ENCODE measurements at regions not wholly inside any gene's neighbourhood (a gene's known extent, or its start where the extent isn't known, plus 50 kb on each side); places are given as distances from the start of the nearest gene placed in this dataset.
"Not testable (repeated sequence)": the region's sequence is repeated elsewhere in the genome, so short reads cannot be mapped to it uniquely, and the experiment has no call there.

DNA sequence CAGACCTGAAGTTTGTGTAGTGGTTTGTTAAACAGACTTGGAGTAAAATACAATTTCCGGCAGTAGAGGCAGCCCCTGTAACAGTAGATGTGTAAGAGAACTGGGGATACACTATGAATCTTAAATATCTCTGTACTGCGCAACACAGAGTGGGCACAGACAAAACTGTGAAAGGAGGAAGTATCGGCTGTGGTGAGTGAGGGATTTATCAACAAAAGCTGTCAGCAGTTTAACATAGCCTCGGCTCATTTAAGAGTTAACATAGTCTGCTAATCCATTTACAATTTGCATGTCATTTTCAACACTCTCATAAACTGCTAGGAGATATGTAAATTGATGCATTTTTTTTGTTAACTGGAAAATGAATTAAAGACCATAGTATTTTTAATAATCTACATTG, 225.2 kb downstream of the ZWINT start:
- Histone ChIP-seq H3K36me3 (ENCODE audit: control insufficient read depth in 2 of 2, insufficient read depth in 2 of 2, low read length in 1 of 2) (no peaks in the 10 kb centered on the region), H3K27me3 (ENCODE audit: control insufficient read depth in 1 of 2, insufficient read depth in 2 of 2, low read length in 2 of 2) (no peaks in the 10 kb centered on the region), H3K4me3 (ENCODE audit: low read depth in 1 of 2, low read length in 2 of 2) (no peak overlapping the region), H3K27ac (ENCODE audit: low read depth in 2 of 2, low read length in 1 of 2) (no peak overlapping the region), H3K9me3 (ENCODE audit: control insufficient read depth in 2 of 2, insufficient read depth in 1 of 2, low read depth in 1 of 2, low read length in 1 of 2) (no peaks in the 10 kb centered on the region), H3K4me1 (ENCODE audit: control insufficient read depth in 2 of 2, insufficient read depth in 2 of 2, low read length in 1 of 2) (no peaks in the 10 kb centered on the region)
- WGBS, 2 donors, result 59 to 69% methylated on average over 4 of the region's 4 CpGs

- H3K27ac ChIP-seq (ENCODE audit: low read depth in 2 of 2, low read length in 1 of 2), result no peak overlapping the region
- no peaks in the 10 kb centered on the region for H3K36me3 ChIP-seq (ENCODE audit: control insufficient read depth in 2 of 2, insufficient read depth in 2 of 2, low read length in 1 of 2)
- no peak overlapping the region for H3K4me3 ChIP-seq (ENCODE audit: low read depth in 1 of 2, low read length in 2 of 2)
- H3K9me3 ChIP-seq (ENCODE audit: control insufficient read depth in 2 of 2, insufficient read depth in 1 of 2, low read depth in 1 of 2, low read length in 1 of 2), result no peaks in the 10 kb centered on the region
- no peaks in the 10 kb centered on the region for H3K27me3 ChIP-seq (ENCODE audit: control insufficient read depth in 1 of 2, insufficient read depth in 2 of 2, low read length in 2 of 2)
- 20 to 31% methylated on average over 1 of the region's 1 CpG for WGBS, 2 donors
- H3K4me1 ChIP-seq (ENCODE audit: control insufficient read depth in 2 of 2, insufficient read depth in 2 of 2, low read length in 1 of 2), result no peaks in the 10 kb centered on the region
Measured at GRCh38 chr10:56123247-56123646, 237.8 kb downstream of the ZWINT start.

GRCh38 chr10:56116684-56117083, 244.4 kb downstream of the ZWINT start:
- Histone ChIP-seq H3K4me1 (ENCODE audit: control insufficient read depth in 2 of 2, insufficient read depth in 2 of 2, low read length in 1 of 2) (no peaks in the 10 kb centered on the region), H3K36me3 (ENCODE audit: control insufficient read depth in 2 of 2, insufficient read depth in 2 of 2, low read length in 1 of 2) (no peaks in the 10 kb centered on the region), H3K27ac (ENCODE audit: low read depth in 2 of 2, low read length in 1 of 2) (no peak overlapping the region), H3K9me3 (ENCODE audit: control insufficient read depth in 2 of 2, insufficient read depth in 1 of 2, low read depth in 1 of 2, low read length in 1 of 2) (no peaks in the 10 kb centered on the region), H3K4me3 (ENCODE audit: low read depth in 1 of 2, low read length in 2 of 2) (no peak overlapping the region), H3K27me3 (ENCODE audit: control insufficient read depth in 1 of 2, insufficient read depth in 2 of 2, low read length in 2 of 2) (no peaks in the 10 kb centered on the region)
- WGBS, 2 donors, result 12 to 20% methylated on average over 1 of the region's 1 CpG

DNA sequence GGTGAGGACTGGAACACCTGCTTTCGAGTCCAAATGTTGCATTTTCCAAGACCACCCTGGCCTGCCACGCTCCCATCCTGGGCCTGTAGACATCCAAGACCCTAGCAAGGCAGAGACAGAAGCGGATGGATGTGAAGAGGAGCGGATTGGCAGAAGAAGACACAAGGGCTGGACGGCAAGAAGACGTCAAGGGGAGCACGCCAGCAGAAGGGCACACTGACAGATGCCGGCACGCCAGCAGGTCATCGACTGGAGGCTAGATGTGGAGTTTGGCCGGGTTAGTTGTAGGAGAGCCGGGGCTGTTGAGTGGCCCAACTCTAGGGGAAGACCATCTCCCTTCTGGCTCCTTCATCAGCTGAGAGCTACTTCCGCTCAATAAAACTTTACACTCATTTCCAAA, 251.6 kb downstream of the ZWINT start:
- no peak overlapping the region for H3K4me3 ChIP-seq (ENCODE audit: low read depth in 1 of 2, low read length in 2 of 2)
- H3K27ac ChIP-seq (ENCODE audit: low read depth in 2 of 2, low read length in 1 of 2), result no peak overlapping the region
- H3K36me3 ChIP-seq (ENCODE audit: control insufficient read depth in 2 of 2, insufficient read depth in 2 of 2, low read length in 1 of 2), result no peaks in the 10 kb centered on the region
- no peaks in the 10 kb centered on the region for H3K27me3 ChIP-seq (ENCODE audit: control insufficient read depth in 1 of 2, insufficient read depth in 2 of 2, low read length in 2 of 2)
- 87 to 91% methylated on average over 13 of the region's 13 CpGs for WGBS, 2 donors
- peaks cover 0 to 4% of the 10 kb centered on the region in 2 donors for H3K9me3 ChIP-seq (ENCODE audit: control insufficient read depth in 2 of 2, insufficient read depth in 1 of 2, low read depth in 1 of 2, low read length in 1 of 2)
- no peaks in the 10 kb centered on the region for H3K4me1 ChIP-seq (ENCODE audit: control insufficient read depth in 2 of 2, insufficient read depth in 2 of 2, low read length in 1 of 2)

GRCh38 chr10:56104923-56105322, 256.1 kb downstream of the ZWINT start:
- Histone ChIP-seq H3K27ac (ENCODE audit: low read depth in 2 of 2, low read length in 1 of 2) (no peak overlapping the region), H3K27me3 (ENCODE audit: control insufficient read depth in 1 of 2, insufficient read depth in 2 of 2, low read length in 2 of 2) (no peaks in the 10 kb centered on the region), H3K4me3 (ENCODE audit: low read depth in 1 of 2, low read length in 2 of 2) (no peak overlapping the region), H3K9me3 (ENCODE audit: control insufficient read depth in 2 of 2, insufficient read depth in 1 of 2, low read depth in 1 of 2, low read length in 1 of 2) (peaks cover 0 to 4% of the 10 kb centered on the region in 2 donors), H3K4me1 (ENCODE audit: control insufficient read depth in 2 of 2, insufficient read depth in 2 of 2, low read length in 1 of 2) (no peaks in the 10 kb centered on the region), H3K36me3 (ENCODE audit: control insufficient read depth in 2 of 2, insufficient read depth in 2 of 2, low read length in 1 of 2) (no peaks in the 10 kb centered on the region)
- WGBS, 2 donors, result 64 to 76% methylated on average over 4 of the region's 4 CpGs

- H3K4me1 ChIP-seq (ENCODE audit: control insufficient read depth in 2 of 2, insufficient read depth in 2 of 2, low read length in 1 of 2), result no peaks in the 10 kb centered on the region
- no peak overlapping the region for H3K27ac ChIP-seq (ENCODE audit: low read depth in 2 of 2, low read length in 1 of 2)
- WGBS, 2 donors, result 68 to 77% methylated on average over 3 of the region's 3 CpGs
- H3K4me3 ChIP-seq (ENCODE audit: low read depth in 1 of 2, low read length in 2 of 2), result no peak overlapping the region
- H3K9me3 ChIP-seq (ENCODE audit: control insufficient read depth in 2 of 2, insufficient read depth in 1 of 2, low read depth in 1 of 2, low read length in 1 of 2), result peaks cover 0 to 2% of the 10 kb centered on the region in 2 donors
- H3K27me3 ChIP-seq (ENCODE audit: control insufficient read depth in 1 of 2, insufficient read depth in 2 of 2, low read length in 2 of 2), result no peaks in the 10 kb centered on the region
- no peaks in the 10 kb centered on the region for H3K36me3 ChIP-seq (ENCODE audit: control insufficient read depth in 2 of 2, insufficient read depth in 2 of 2, low read length in 1 of 2)
Measured at GRCh38 chr10:56104487-56104886, 256.6 kb downstream of the ZWINT start.

DNA sequence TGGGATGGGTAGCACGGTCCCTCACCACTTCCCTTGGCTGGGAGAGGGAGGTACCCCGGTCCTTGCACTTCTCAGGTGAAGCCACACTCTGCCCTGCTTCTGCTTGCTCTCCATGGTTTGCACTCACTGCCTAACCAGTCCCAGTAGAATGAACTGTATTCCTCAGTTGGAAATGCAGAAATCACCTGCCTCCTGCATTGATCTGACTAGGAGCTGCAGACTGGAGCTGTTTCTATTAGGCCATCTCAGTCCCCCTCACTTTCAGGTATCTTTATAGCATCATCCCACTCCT, 264.9 kb downstream of the ZWINT start:
- Histone ChIP-seq H3K4me3 (ENCODE audit: low read depth in 1 of 2, low read length in 2 of 2) (no peak overlapping the region), H3K27ac (ENCODE audit: low read depth in 2 of 2, low read length in 1 of 2) (no peak overlapping the region), H3K9me3 (ENCODE audit: control insufficient read depth in 2 of 2, insufficient read depth in 1 of 2, low read depth in 1 of 2, low read length in 1 of 2) (peaks cover 0 to under 1% of the 10 kb centered on the region in 2 donors), H3K36me3 (ENCODE audit: control insufficient read depth in 2 of 2, insufficient read depth in 2 of 2, low read length in 1 of 2) (no peaks in the 10 kb centered on the region), H3K27me3 (ENCODE audit: control insufficient read depth in 1 of 2, insufficient read depth in 2 of 2, low read length in 2 of 2) (no peaks in the 10 kb centered on the region), H3K4me1 (ENCODE audit: control insufficient read depth in 2 of 2, insufficient read depth in 2 of 2, low read length in 1 of 2) (no peaks in the 10 kb centered on the region)
- WGBS, 2 donors, result 73 to 75% methylated on average over 2 of the region's 2 CpGs

GRCh38 chr10:56095506-56096225, 265.4 kb downstream of the ZWINT start:
- Histone ChIP-seq H3K9me3 (ENCODE audit: control insufficient read depth in 2 of 2, insufficient read depth in 1 of 2, low read depth in 1 of 2, low read length in 1 of 2) (peaks cover 0 to 2% of the 10 kb centered on the region in 2 donors), H3K4me1 (ENCODE audit: control insufficient read depth in 2 of 2, insufficient read depth in 2 of 2, low read length in 1 of 2) (no peaks in the 10 kb centered on the region)

DNA sequence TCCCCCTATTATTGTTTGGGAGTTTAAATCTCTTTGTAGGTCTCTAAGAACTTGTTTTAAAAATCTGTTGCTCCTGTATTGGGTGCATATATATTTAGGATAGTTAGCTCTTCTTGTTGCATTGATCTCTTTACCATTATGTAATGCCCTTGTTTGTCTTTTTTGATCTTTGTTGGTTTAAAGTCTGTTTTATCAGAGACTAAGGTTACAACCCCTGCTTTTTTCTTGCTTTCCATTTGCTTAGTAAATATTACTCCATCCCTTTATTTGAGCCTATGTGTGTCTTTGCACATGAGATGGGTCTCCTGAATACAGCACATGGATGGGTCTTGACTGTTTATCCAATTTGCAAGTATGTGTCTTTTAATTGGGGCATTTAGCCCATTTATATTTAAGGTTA, 267.4 kb downstream of the ZWINT start:
- H3K36me3 ChIP-seq (ENCODE audit: control insufficient read depth in 2 of 2, insufficient read depth in 2 of 2, low read length in 1 of 2); H3K27ac ChIP-seq (ENCODE audit: low read depth in 2 of 2, low read length in 1 of 2); H3K4me1 ChIP-seq (ENCODE audit: control insufficient read depth in 2 of 2, insufficient read depth in 2 of 2, low read length in 1 of 2); H3K9me3 ChIP-seq (ENCODE audit: control insufficient read depth in 2 of 2, insufficient read depth in 1 of 2, low read depth in 1 of 2, low read length in 1 of 2); H3K4me3 ChIP-seq (ENCODE audit: low read depth in 1 of 2, low read length in 2 of 2); H3K27me3 ChIP-seq (ENCODE audit: control insufficient read depth in 1 of 2, insufficient read depth in 2 of 2, low read length in 2 of 2): not testable (repeated sequence)

More at GRCh38 chr10:56095506-56096225, 265.4 kb downstream of the ZWINT start:
- Histone ChIP-seq H3K4me3 (ENCODE audit: low read depth in 1 of 2, low read length in 2 of 2) (no peak overlapping the region), H3K27me3 (ENCODE audit: control insufficient read depth in 1 of 2, insufficient read depth in 2 of 2, low read length in 2 of 2) (no peaks in the 10 kb centered on the region), H3K27ac (ENCODE audit: low read depth in 2 of 2, low read length in 1 of 2) (no peak overlapping the region), H3K36me3 (ENCODE audit: control insufficient read depth in 2 of 2, insufficient read depth in 2 of 2, low read length in 1 of 2) (no peaks in the 10 kb centered on the region)
- WGBS, 2 donors, result 64 to 71% methylated on average over 16 of the region's 16 CpGs

- Histone ChIP-seq H3K36me3 (ENCODE audit: control insufficient read depth in 2 of 2, insufficient read depth in 2 of 2, low read length in 1 of 2) (no peaks in the 10 kb centered on the region), H3K27ac (ENCODE audit: low read depth in 2 of 2, low read length in 1 of 2) (no peak overlapping the region), H3K27me3 (ENCODE audit: control insufficient read depth in 1 of 2, insufficient read depth in 2 of 2, low read length in 2 of 2) (no peaks in the 10 kb centered on the region), H3K9me3 (ENCODE audit: control insufficient read depth in 2 of 2, insufficient read depth in 1 of 2, low read depth in 1 of 2, low read length in 1 of 2) (peaks cover 2% of the 10 kb centered on the region in 2 donors), H3K4me3 (ENCODE audit: low read depth in 1 of 2, low read length in 2 of 2) (no peak overlapping the region), H3K4me1 (ENCODE audit: control insufficient read depth in 2 of 2, insufficient read depth in 2 of 2, low read length in 1 of 2) (no peaks in the 10 kb centered on the region)
Measured at GRCh38 chr10:56091872-56092271, 269.2 kb downstream of the ZWINT start.

Data from esophagus (tissue), 2 donors.